ENCODE measurements at regions not wholly inside any gene's neighbourhood (a gene's known extent, or its start where the extent isn't known, plus 50 kb on each side); places are given as distances from the start of the nearest gene placed in this dataset.

GRCh38 chr22:35203583-35203982 lies 53.7 kb upstream of the HMGXB4 start:
- TF ChIP-seq CTCF (conservative IDR thresholded peaks at IDR 0.05; ENCODE audit: low read depth, low read length) (no peak), POLR2A (IDR thresholded peaks at IDR 0.05; ENCODE audit: low read depth, low read length) (no peak), MXI1 (IDR thresholded peaks at IDR 0.05; ENCODE audit: borderline replicate concordance, low read depth, low read length) (no peak), USF2 (IDR thresholded peaks at IDR 0.05; ENCODE audit: low read depth, low read length) (no peak), SMC3 (IDR thresholded peaks at IDR 0.05; ENCODE audit: low read depth, low read length) (no peak), RFX5 (IDR thresholded peaks at IDR 0.05; ENCODE audit: low read depth, low read length) (no peak)
